Smooth muscle cell (in vitro differentiated cells): ENCODE measurements at regions not wholly inside any gene's neighbourhood (a gene's known extent, or its start where the extent isn't known, plus 50 kb on each side); places are given as distances from the start of the nearest gene placed in this dataset.

Experiments
- DNase-seq: peaks from one replicate; lab custom pipeline; 2025; ENCODE audit not compliant: unreplicated experiment; lab: John Stamatoyannopoulos, UW
- H2AFZ ChIP-seq: fragments of 200-600 bp; sonication (generic); 2 replicates; pipeline ENCODE4 v1.6.0; 2016; ENCODE audit warnings: antibody characterized with exemption, low read depth, mild to moderate bottlenecking
- H3F3A ChIP-seq: fragments of 200-600 bp; sonication (generic); 2 replicates; pipeline ENCODE4 v1.6.0; 2017; ENCODE audit warnings: antibody characterized with exemption, low read depth
- H3K27ac ChIP-seq: fragments of 200-600 bp; sonication (generic); 2 replicates; pipeline ENCODE4 v1.5.1; 2016; ENCODE audit warnings: low read depth, mild to moderate bottlenecking
- H3K27me3 ChIP-seq: fragments of 200-600 bp; sonication (generic); 2 replicates; pipeline ENCODE4 v1.6.1; 2016; ENCODE audit warnings: low read depth, mild to moderate bottlenecking
- H3K36me3 ChIP-seq: fragments of 200-600 bp; sonication (generic); 2 replicates; pipeline ENCODE4 v1.5.1; 2016; ENCODE audit warnings: low read depth
- H3K4me1 ChIP-seq: fragments of 200-600 bp; sonication (generic); 2 replicates; pipeline ENCODE4 v1.5.1; 2016; ENCODE audit warnings: low read depth
- H3K4me2 ChIP-seq: fragments of 200-600 bp; sonication (generic); 2 replicates; pipeline ENCODE4 v1.6.0; 2016; ENCODE audit warnings: mild to moderate bottlenecking
- H3K4me3 ChIP-seq: fragments of 200-600 bp; sonication (generic); 2 replicates; pipeline ENCODE4 v1.5.1; 2016; ENCODE audit warnings: mild to moderate bottlenecking
- H3K79me2 ChIP-seq: fragments of 200-600 bp; sonication (generic); 2 replicates; pipeline ENCODE4 v1.6.0; 2016; ENCODE audit warnings: low read depth, mild to moderate bottlenecking
- H3K9ac ChIP-seq: fragments of 200-600 bp; sonication (generic); 2 replicates; pipeline ENCODE4 v1.6.0; 2016; ENCODE audit warnings: low read depth
- H3K9me3 ChIP-seq: fragments of 200-600 bp; sonication (generic); replicated peaks from 2 replicates; pipeline ENCODE4 v1.5.1; 2016; ENCODE audit warnings: low read depth
- H4K20me1 ChIP-seq: fragments of 200-600 bp; sonication (generic); 2 replicates; pipeline ENCODE4 v1.6.0; 2016; ENCODE audit warnings: low read depth
- CTCF ChIP-seq: fragments of 200-600 bp; sonication (generic); IDR thresholded peaks from 2 replicates; pipeline ENCODE4 v1.5.1; 2017; ENCODE audit warnings: borderline replicate concordance, mild to moderate bottlenecking, antibody characterized with exemption; ENCODE audit not compliant: insufficient read depth, poor library complexity, severe bottlenecking
- WGBS: methylation state at CpG from one replicate; pipeline ENCODE4 v1.1.7; 2016; ENCODE audit warnings: low lambda C conversion rate; 5-methylcytosine and 5-hydroxymethylcytosine counted together

GRCh38 chr19:28486926-28487325, 726.0 kb downstream of the UQCRFS1 start:
- Histone ChIP-seq H3K79me2 (no peaks in the 10 kb centered on the region), H3K9me3 (no peaks in the 10 kb centered on the region), H3K4me1 (no peaks in the 10 kb centered on the region), H4K20me1 (no peaks in the 10 kb centered on the region), H2AFZ (no peak overlapping the region), H3K36me3 (no peaks in the 10 kb centered on the region), H3K9ac (no peak overlapping the region), H3K4me2 (no peak overlapping the region), H3F3A (no peaks in the 10 kb centered on the region), H3K27me3 (no peaks in the 10 kb centered on the region), H3K4me3 (no peak overlapping the region), H3K27ac (no peak overlapping the region)
- no peak for DNase-seq
- TF ChIP-seq CTCF = no peak

- H3K9ac ChIP-seq = no peak overlapping the region
- no peak overlapping the region for H3K4me2 ChIP-seq
- no peak for TF ChIP-seq CTCF
- no peaks in the 10 kb centered on the region for H3K4me1 ChIP-seq
- H3K27ac ChIP-seq = no peak overlapping the region
- H3K79me2 ChIP-seq = no peaks in the 10 kb centered on the region
- H4K20me1 ChIP-seq = no peaks in the 10 kb centered on the region
- H2AFZ ChIP-seq = no peak overlapping the region
- H3K9me3 ChIP-seq = no peaks in the 10 kb centered on the region
- no peaks in the 10 kb centered on the region for H3K27me3 ChIP-seq
- no peaks in the 10 kb centered on the region for H3K36me3 ChIP-seq
- DNase-seq = no peak
- 90% methylated on average over 3 of the region's 3 CpGs for WGBS
- no peak overlapping the region for H3K4me3 ChIP-seq
- H3F3A ChIP-seq = no peaks in the 10 kb centered on the region
These were observed 726.5 kb downstream of the UQCRFS1 start for GRCh38 chr19:28486473-28486872.

- Histone ChIP-seq H4K20me1 (no peaks in the 10 kb centered on the region), H3K36me3 (no peaks in the 10 kb centered on the region), H3K79me2 (no peaks in the 10 kb centered on the region), H3K4me1 (no peaks in the 10 kb centered on the region), H2AFZ (no peak overlapping the region), H3F3A (no peaks in the 10 kb centered on the region), H3K4me3 (no peak overlapping the region), H3K9me3 (no peaks in the 10 kb centered on the region), H3K27ac (no peak overlapping the region), H3K9ac (no peak overlapping the region), H3K4me2 (no peak overlapping the region), H3K27me3 (no peaks in the 10 kb centered on the region)
- WGBS = 83% methylated on average over 9 of the region's 9 CpGs
- DNase-seq = no peak
- TF ChIP-seq CTCF = no peak
These were observed 727.7 kb downstream of the UQCRFS1 start for GRCh38 chr19:28485292-28485691.

GRCh38 chr19:28483197-28483596, 729.8 kb downstream of the UQCRFS1 start:
- Histone ChIP-seq H3K36me3 (no peaks in the 10 kb centered on the region), H2AFZ (no peak overlapping the region), H3K9ac (no peak overlapping the region), H4K20me1 (no peaks in the 10 kb centered on the region), H3K4me3 (no peak overlapping the region), H3K4me1 (no peaks in the 10 kb centered on the region), H3K27me3 (no peaks in the 10 kb centered on the region), H3K4me2 (no peak overlapping the region), H3F3A (no peaks in the 10 kb centered on the region), H3K9me3 (no peaks in the 10 kb centered on the region), H3K27ac (no peak overlapping the region), H3K79me2 (no peaks in the 10 kb centered on the region)
- no peak for DNase-seq
- no peak for TF ChIP-seq CTCF
- 91% methylated on average over 3 of the region's 3 CpGs for WGBS
